ENCODE measurements at regions not wholly inside any gene's neighbourhood (a gene's known extent, or its start where the extent isn't known, plus 50 kb on each side); places are given as distances from the start of the nearest gene placed in this dataset.

DNA sequence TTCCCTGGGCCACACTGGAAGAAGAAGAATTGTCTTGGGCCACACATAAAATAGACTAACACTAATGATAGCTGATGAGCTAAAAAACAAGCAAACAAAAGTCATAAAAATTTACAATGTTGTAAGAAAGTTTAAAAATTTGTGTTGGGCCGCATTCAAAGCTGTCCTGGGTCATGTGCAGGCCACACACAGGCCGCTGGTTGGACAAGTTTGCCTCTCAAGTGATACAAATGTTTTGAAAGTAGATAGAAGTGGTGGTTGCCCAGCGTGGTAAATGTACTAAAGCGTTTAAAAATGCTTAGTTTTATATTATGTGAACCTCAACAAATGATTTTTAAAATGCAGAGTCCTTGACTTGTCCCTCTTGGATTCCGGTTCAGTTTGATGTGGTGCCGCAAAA lies 94.9 kb upstream of the TBCA start:
- TF ChIP-seq POLR2A (IDR thresholded peaks at IDR 0.05): no peak
- no peak for TF ChIP-seq POLR2AphosphoS5 (IDR thresholded peaks at IDR 0.05; ENCODE audit: insufficient read depth in 1 of 2, low read depth in 1 of 2)

Data from vagina (tissue), 2 donors.